ENCODE measurements at regions not wholly inside any gene's neighbourhood (a gene's known extent, or its start where the extent isn't known, plus 50 kb on each side); places are given as distances from the start of the nearest gene placed in this dataset.

- TF ChIP-seq CTCF (IDR thresholded peaks at IDR 0.05; ENCODE audit: poor library complexity, severe bottlenecking) (no peak), MXI1 (conservative IDR thresholded peaks at IDR 0.05; ENCODE audit: poor library complexity, severe bottlenecking) (no peak)
These were observed 232.6 kb upstream of the PDE10A start for GRCh38 chr6:165895421-165896165.

Measured in neural cell (in vitro differentiated cells).